DMS79 (cell line): ENCODE measurements at regions not wholly inside any gene's neighbourhood (a gene's known extent, or its start where the extent isn't known, plus 50 kb on each side); places are given as distances from the start of the nearest gene placed in this dataset.

Experiments
- DNase-seq: peaks from one replicate; lab custom pipeline; 2025; lab: John Stamatoyannopoulos, UW

- DNase-seq: no peak
These were observed 89.1 kb upstream of the ERRFI1 start for GRCh38 chr1:8115031-8115768.

GRCh38 chr1:8113262-8114220, 87.4 kb upstream of the ERRFI1 start:
- DNase-seq: no peak

- no peak for DNase-seq
These were observed 86.6 kb upstream of the ERRFI1 start for GRCh38 chr1:8112611-8113261.

GRCh38 chr1:8111560-8111959, 85.5 kb upstream of the ERRFI1 start:
- no peak for DNase-seq

GRCh38 chr1:8109216-8109615, 83.1 kb upstream of the ERRFI1 start:
- DNase-seq: no peak

- DNase-seq: no peak
These were observed 81.8 kb upstream of the ERRFI1 start for GRCh38 chr1:8107897-8108296.

- no peak for DNase-seq
These were observed 78.4 kb upstream of the ERRFI1 start for GRCh38 chr1:8104278-8105236.

GRCh38 chr1:8097908-8098307, 71.8 kb upstream of the ERRFI1 start:
- DNase-seq: no peak

- peak; percentile 99 for DNase-seq
These were observed 71.1 kb upstream of the ERRFI1 start for GRCh38 chr1:8097077-8097799.

GRCh38 chr1:8096105-8097011, 70.2 kb upstream of the ERRFI1 start:
- no peak for DNase-seq

- no peak for DNase-seq
These were observed 69.5 kb upstream of the ERRFI1 start for GRCh38 chr1:8095584-8095983.

GRCh38 chr1:8094481-8095241, 68.6 kb upstream of the ERRFI1 start:
- DNase-seq: peak; percentile 50

- DNase-seq: no peak
These were observed 67.3 kb upstream of the ERRFI1 start for GRCh38 chr1:8093221-8093980.

- DNase-seq: no peak
These were observed 66.5 kb upstream of the ERRFI1 start for GRCh38 chr1:8092657-8093056.

- no peak for DNase-seq
These were observed 65.6 kb upstream of the ERRFI1 start for GRCh38 chr1:8091691-8092090.

- peak; percentile 63 for DNase-seq
These were observed 64.2 kb upstream of the ERRFI1 start for GRCh38 chr1:8090241-8090702.

GRCh38 chr1:8089535-8090228, 63.6 kb upstream of the ERRFI1 start:
- DNase-seq: no peak
